WERI-Rb-1 (cell line): ENCODE measurements at regions not wholly inside any gene's neighbourhood (a gene's known extent, or its start where the extent isn't known, plus 50 kb on each side); places are given as distances from the start of the nearest gene placed in this dataset.
"Not testable (repeated sequence)": the region's sequence is repeated elsewhere in the genome, so short reads cannot be mapped to it uniquely, and the experiment has no call there.

Source experiments
- DNase-seq: peaks from one replicate; pipeline ENCODE4 v3.0.0-alpha.2; 2020
- H3K27ac ChIP-seq: fragments of 250-450 bp; sonication (Bioruptor Pico); 2 replicates; pipeline ENCODE4 v1.5.1; 2020; ENCODE audit warnings: mild to moderate bottlenecking, moderate library complexity
- H3K27me3 ChIP-seq: fragments of 250-450 bp; sonication (Bioruptor Pico); 2 replicates; pipeline ENCODE4 v1.5.1; 2021; ENCODE audit warnings: mild to moderate bottlenecking, low read depth, moderate library complexity; ENCODE audit not compliant: insufficient read depth, severe bottlenecking
- H3K36me3 ChIP-seq: fragments of 250-450 bp; sonication (Bioruptor Pico); 2 replicates; pipeline ENCODE4 v1.5.1; 2020; ENCODE audit warnings: mild to moderate bottlenecking, moderate library complexity
- H3K4me3 ChIP-seq: 2 replicates; pipeline ENCODE4 v1.5.1; 2011; ENCODE audit warnings: low read depth, mild to moderate bottlenecking, control low read depth, low read length
- H3K9me3 ChIP-seq: fragments of 250-450 bp; sonication (Bioruptor Pico); 2 replicates; pipeline ENCODE4 v1.5.1; 2021; ENCODE audit warnings: mild to moderate bottlenecking, moderate library complexity; ENCODE audit not compliant: severe bottlenecking
- CTCF ChIP-seq: IDR thresholded peaks from 2 replicates; pipeline ENCODE4 v1.5.1; 2011; ENCODE audit warnings: low read depth, mild to moderate bottlenecking, control low read depth, inconsistent platforms, low read length

DNA sequence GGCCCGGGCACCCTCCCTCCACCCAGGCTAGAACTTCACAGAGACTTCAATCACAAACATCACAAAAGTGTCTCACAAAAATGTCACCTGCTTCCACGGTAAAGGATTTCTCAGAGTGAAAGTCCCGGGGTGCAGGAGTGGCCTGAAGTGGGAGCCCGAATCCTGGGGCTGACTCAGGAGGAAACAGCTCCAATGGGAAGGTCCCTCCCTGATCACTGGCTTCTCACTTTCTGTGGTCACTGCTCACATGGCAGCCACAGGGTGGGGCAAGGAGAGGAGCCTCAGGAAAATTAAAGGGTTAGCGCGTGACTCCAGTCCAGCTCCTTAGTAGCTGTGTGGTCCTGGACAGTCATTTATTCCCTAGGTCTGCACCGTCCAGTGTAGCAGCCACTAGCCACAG lies 564.5 kb upstream of the B3GAT1 start:
- TF ChIP-seq CTCF: no peak
- Histone ChIP-seq H3K4me3 (no peak overlapping the region), H3K27me3 (no peaks in the 10 kb centered on the region), H3K27ac (no peak overlapping the region), H3K36me3 (no peaks in the 10 kb centered on the region), H3K9me3 (no peaks in the 10 kb centered on the region)
- no peak for DNase-seq

DNA sequence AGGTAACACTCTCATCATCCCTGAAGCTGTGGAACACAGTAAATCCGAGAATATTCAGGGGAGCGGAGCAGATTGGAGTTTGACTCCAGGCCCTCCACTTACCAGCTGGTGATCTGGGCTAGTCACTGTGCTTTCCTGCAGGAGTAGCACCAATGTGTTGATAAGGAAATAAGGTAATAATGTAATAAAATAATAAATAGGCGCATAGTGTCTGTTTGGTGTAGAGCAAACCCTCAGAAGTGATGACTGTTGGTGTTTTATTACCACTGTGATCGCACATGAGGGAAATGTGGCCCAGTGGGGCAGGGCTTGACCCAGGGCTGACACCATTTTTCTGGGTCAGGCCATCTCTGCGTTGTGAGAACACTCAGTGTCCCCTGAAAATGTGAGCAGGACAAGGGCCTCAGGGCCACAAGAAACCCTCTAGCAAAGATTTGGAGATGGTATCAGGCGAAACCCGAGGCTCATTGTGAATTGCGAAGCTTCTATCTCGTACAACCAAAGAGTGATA lies 563.9 kb upstream of the B3GAT1 start:
- no peak for DNase-seq
- no peaks in the 10 kb centered on the region for H3K36me3 ChIP-seq
- TF ChIP-seq CTCF: no peak
- H3K27ac ChIP-seq: no peak overlapping the region
- no peaks in the 10 kb centered on the region for H3K9me3 ChIP-seq
- H3K27me3 ChIP-seq: no peaks in the 10 kb centered on the region
- no peak overlapping the region for H3K4me3 ChIP-seq

GRCh38 chr11:134973801-134974200 lies 561.8 kb upstream of the B3GAT1 start:
- H3K27me3 ChIP-seq: no peaks in the 10 kb centered on the region
- no peaks in the 10 kb centered on the region for H3K36me3 ChIP-seq
- H3K27ac ChIP-seq: no peak overlapping the region
- H3K4me3 ChIP-seq: no peak overlapping the region
- TF ChIP-seq CTCF: no peak
- no peak for DNase-seq
- no peaks in the 10 kb centered on the region for H3K9me3 ChIP-seq

- no peak overlapping the region for H3K27ac ChIP-seq
- H3K9me3 ChIP-seq: no peaks in the 10 kb centered on the region
- no peak overlapping the region for H3K4me3 ChIP-seq
- no peak for TF ChIP-seq CTCF
- DNase-seq: no peak
- H3K27me3 ChIP-seq: no peaks in the 10 kb centered on the region
- H3K36me3 ChIP-seq: no peaks in the 10 kb centered on the region
These were observed 559.3 kb upstream of the B3GAT1 start for GRCh38 chr11:134971381-134971780.

DNA sequence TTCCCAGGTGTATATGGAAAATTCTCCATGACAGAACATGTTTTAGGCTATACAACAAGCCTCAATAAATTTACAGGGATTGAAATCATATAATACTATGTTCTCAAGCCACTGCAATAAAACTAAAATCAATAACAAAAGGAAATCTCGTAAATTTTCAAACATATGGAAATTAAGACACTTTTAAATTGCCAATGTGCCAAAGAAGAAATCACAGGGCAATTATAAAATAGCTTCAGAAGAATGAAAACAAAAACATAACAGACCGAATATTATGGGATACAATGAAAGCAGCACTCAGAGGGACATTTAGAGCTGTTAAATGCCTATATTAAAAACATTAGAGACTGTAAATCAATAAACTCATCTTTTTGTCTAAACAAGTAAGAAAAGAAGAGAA lies 555.7 kb upstream of the B3GAT1 start:
- Histone ChIP-seq H3K27me3 (no peaks in the 10 kb centered on the region), H3K4me3 (no peak overlapping the region), H3K9me3 (no peaks in the 10 kb centered on the region), H3K36me3 (no peaks in the 10 kb centered on the region), H3K27ac (no peak overlapping the region)
- no peak for DNase-seq
- no peak for TF ChIP-seq CTCF

- H3K27me3 ChIP-seq, H3K36me3 ChIP-seq, DNase-seq, H3K4me3 ChIP-seq, H3K9me3 ChIP-seq, H3K27ac ChIP-seq: not testable (repeated sequence)
These were observed 549.3 kb upstream of the B3GAT1 start for GRCh38 chr11:134961386-134961785.
